ENCODE measurements at regions not wholly inside any gene's neighbourhood (a gene's known extent, or its start where the extent isn't known, plus 50 kb on each side); places are given as distances from the start of the nearest gene placed in this dataset.

- peaks cover 0 to 2% (median 0%) of the 10 kb centered on the region in 4 donors for H3K9me3 ChIP-seq
- H3K36me3 ChIP-seq: no peaks in the 10 kb centered on the region
- 92% methylated on average over 2 of the region's 2 CpGs for WGBS, 2 donors
- no peaks in the 10 kb centered on the region for H3K27me3 ChIP-seq
- TF ChIP-seq POLR2AphosphoS5 (IDR thresholded peaks at IDR 0.05): no peak
- TF ChIP-seq CTCF (IDR thresholded peaks at IDR 0.05): no peak
- TF ChIP-seq EP300 (IDR thresholded peaks at IDR 0.05): no peak
- no peak for TF ChIP-seq POLR2A (IDR thresholded peaks at IDR 0.05)
- DNase-seq: no peak
- no peak overlapping the region for H3K4me3 ChIP-seq
- intact Hi-C loops (cut with DNase I): no loop called here
- H3K4me1 ChIP-seq: no peaks in the 10 kb centered on the region
- H3K27ac ChIP-seq: no peak overlapping the region
Observed at GRCh38 chr21:23644768-23645167, 1962.5 kb downstream of the MRPL39 start.

- Histone ChIP-seq H3K36me3 (no peaks in the 10 kb centered on the region), H3K9me3 (no peaks in the 10 kb centered on the region), H3K27ac (no peak overlapping the region), H3K4me3 (no peak overlapping the region), H3K27me3 (no peaks in the 10 kb centered on the region), H3K4me1 (no peaks in the 10 kb centered on the region)
- intact Hi-C loops (cut with DNase I): no loop called here
- 71 to 77% methylated on average over 2 of the region's 2 CpGs for WGBS, 2 donors
- TF ChIP-seq CTCF (IDR thresholded peaks at IDR 0.05) (no peak), POLR2A (IDR thresholded peaks at IDR 0.05) (no peak), EP300 (IDR thresholded peaks at IDR 0.05) (no peak), POLR2AphosphoS5 (IDR thresholded peaks at IDR 0.05) (no peak)
- DNase-seq: no peak
Observed at GRCh38 chr21:23639721-23640120, 1967.6 kb downstream of the MRPL39 start.

- no peaks in the 10 kb centered on the region for H3K9me3 ChIP-seq
- TF ChIP-seq POLR2AphosphoS5 (IDR thresholded peaks at IDR 0.05): no peak
- no peak for TF ChIP-seq POLR2A (IDR thresholded peaks at IDR 0.05)
- no peak for TF ChIP-seq EP300 (IDR thresholded peaks at IDR 0.05)
- no peak for TF ChIP-seq CTCF (IDR thresholded peaks at IDR 0.05)
- no peak overlapping the region for H3K27ac ChIP-seq
- H3K4me3 ChIP-seq: no peak overlapping the region
- WGBS, 2 donors: 80 to 83% methylated on average over 1 of the region's 1 CpG
- H3K36me3 ChIP-seq: no peaks in the 10 kb centered on the region
- DNase-seq: no peak
- H3K4me1 ChIP-seq: no peaks in the 10 kb centered on the region
- H3K27me3 ChIP-seq: no peaks in the 10 kb centered on the region
- intact Hi-C loops (cut with DNase I): no loop called here
Observed at GRCh38 chr21:23638131-23638695, 1969.1 kb downstream of the MRPL39 start.

GRCh38 chr21:23633447-23633940, 1973.8 kb downstream of the MRPL39 start:
- H3K27me3 ChIP-seq: no peaks in the 10 kb centered on the region

More at GRCh38 chr21:23633447-23633940, 1973.8 kb downstream of the MRPL39 start:
- WGBS, 2 donors: 54 to 67% methylated on average over 5 of the region's 5 CpGs
- H3K4me3 ChIP-seq: no peak overlapping the region
- no peaks in the 10 kb centered on the region for H3K9me3 ChIP-seq
- no peak for DNase-seq
- H3K36me3 ChIP-seq: no peaks in the 10 kb centered on the region
- no peak overlapping the region for H3K27ac ChIP-seq
- intact Hi-C loops (cut with DNase I): no loop called here
- TF ChIP-seq POLR2A (IDR thresholded peaks at IDR 0.05) (no peak), EP300 (IDR thresholded peaks at IDR 0.05) (no peak), POLR2AphosphoS5 (IDR thresholded peaks at IDR 0.05) (no peak), CTCF (IDR thresholded peaks at IDR 0.05) (no peak)
- H3K4me1 ChIP-seq: no peaks in the 10 kb centered on the region
